HG03342 (cell line): ENCODE measurements at regions not wholly inside any gene's neighbourhood (a gene's known extent, or its start where the extent isn't known, plus 50 kb on each side); places are given as distances from the start of the nearest gene placed in this dataset.

Experiments used
- ATAC-seq: cut with Tn5 transposase; IDR thresholded peaks from one replicate; pipeline ENCODE4 v1.9.1; 2021; ENCODE audit warnings: mild to moderate bottlenecking, moderate library complexity; ENCODE audit not compliant: unreplicated experiment

GRCh38 chr14:53567236-53567780, 389.3 kb downstream of the BMP4 start:
- ATAC-seq = no peak

- ATAC-seq = no peak
Observed at GRCh38 chr14:53564870-53565269, 391.8 kb downstream of the BMP4 start.

DNA sequence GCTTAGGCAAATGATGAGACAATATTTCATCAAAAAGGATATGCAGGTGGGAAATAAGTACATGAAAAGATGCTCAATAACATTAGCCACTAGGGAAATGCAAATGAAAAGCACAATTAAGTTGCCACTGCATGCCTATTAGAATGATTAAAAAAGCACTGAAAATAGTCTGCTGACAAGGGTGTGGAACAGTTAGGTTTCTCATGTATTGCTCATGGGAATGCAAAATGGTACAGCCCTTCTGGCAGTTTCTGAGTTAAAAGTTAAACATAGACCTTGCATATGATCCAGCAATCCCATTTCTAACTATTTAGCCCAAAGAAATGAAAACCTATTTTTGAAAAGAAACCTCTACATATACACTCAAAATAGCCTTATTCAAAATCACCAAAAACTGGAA, 393.0 kb downstream of the BMP4 start:
- ATAC-seq = no peak

GRCh38 chr14:53553221-53553620, 400.1 kb upstream of the DDHD1 start:
- no peak for ATAC-seq

DNA sequence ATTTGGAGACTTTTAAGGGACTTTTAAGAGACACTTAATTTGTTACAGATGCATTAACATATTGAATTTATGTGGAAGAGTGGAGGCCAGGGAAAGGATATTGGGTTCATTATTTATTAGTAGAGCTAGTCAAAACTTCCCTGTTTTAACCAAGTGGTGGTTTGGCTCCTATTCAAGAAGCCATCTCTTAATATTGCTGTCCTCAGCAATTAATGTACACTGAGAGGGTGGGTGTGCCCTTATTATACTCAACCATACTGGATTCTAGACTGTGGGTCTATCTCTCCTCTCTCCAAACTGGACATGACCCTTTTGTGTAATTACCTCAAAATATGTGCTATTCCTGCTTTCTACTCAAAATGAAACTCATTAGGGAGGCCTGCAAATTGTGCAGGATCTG, 398.7 kb upstream of the DDHD1 start:
- no peak for ATAC-seq

GRCh38 chr14:53550776-53551175, 397.7 kb upstream of the DDHD1 start:
- ATAC-seq = no peak

GRCh38 chr14:53549956-53550355, 396.8 kb upstream of the DDHD1 start:
- no peak for ATAC-seq

DNA sequence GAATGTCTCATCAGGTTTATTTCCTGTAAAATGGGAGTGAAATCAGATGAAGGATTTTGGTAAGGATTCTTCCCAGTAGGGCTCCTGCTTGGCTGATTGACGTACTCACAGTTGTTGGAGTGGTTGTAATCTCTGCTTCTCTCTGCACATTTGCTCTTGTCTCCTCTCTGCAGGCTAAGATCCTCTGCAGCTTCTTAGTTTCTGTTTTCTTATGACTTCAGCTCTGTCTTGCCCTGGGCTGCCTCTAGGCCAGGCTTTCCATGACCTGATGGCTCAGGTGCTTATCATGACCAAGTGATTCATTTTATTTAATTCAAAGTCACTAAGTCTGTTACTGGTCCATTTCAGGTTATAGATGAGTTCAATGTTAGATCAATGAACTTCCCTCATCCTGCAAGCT, 394.5 kb upstream of the DDHD1 start:
- ATAC-seq = no peak

- ATAC-seq = peak; percentile 71
Observed at GRCh38 chr14:53545217-53545616, 392.1 kb upstream of the DDHD1 start.

DNA sequence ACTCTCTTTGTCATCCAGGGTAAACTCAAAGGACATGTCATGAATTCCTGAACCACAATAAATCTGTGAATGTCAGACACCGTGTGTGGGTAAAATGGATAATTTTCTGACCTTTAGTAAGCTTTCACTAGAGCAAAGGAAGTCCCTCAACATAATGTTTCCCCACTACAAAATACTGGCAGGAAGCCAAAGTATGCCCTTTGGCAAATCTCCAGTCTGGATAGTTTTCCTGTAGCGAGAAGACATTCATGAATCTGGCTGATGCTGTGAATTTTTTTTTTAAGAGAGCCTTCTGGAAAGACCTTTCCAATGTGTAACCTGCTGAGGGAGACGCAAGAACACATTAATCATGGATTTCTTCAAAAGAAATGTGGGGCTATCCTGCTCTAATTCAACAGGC, 389.6 kb upstream of the DDHD1 start:
- no peak for ATAC-seq

DNA sequence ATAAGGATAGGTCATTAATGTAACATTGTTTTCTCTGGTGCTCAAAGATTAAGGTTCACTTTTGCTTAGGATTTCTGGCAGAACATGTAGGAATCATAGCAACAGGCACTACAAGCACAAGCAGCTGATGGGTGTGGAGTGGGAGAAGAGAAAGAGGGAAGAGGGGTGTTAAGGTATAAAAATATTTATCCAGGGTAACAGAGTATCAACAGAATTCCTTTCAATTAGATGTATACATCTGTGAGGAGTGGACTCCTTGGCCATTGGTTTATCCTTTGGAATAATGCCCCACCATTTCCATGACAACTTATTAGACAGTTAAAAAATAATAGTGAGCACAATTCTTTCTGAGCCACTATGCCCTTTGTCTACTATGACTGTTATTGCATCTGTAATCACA, 388.3 kb upstream of the DDHD1 start:
- ATAC-seq = no peak

DNA sequence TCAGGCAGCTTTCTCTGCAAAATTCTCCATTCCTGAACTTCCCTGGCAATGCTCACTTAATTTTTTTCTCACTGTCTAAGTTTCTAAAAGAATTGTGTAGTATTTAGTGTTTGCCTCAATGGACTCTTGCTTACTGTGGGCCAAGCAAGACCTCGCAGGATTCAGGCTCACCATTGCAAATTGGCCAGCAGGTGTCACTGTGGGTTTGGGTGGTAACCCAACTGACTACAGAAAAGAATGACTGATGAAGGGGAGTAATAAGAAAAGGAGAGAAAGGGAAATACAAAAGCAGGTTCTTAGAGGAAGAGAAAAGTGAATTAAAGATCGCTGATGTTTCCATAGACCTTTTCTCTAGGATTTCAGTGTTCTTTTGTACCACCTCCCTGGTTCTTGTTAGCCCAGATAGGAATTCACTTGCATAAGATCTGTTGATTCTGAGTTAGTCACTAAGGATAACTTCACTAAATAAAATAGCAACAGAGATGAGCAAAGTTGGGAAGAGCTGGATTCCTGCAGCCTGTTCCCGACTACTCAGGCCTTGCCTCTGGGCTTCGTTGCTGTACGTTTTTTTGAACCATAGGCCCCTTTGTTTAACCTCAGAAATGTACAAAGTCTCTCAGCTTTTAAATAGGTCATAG, 386.5 kb upstream of the DDHD1 start:
- ATAC-seq = peak; percentile 81

- no peak for ATAC-seq
Observed at GRCh38 chr14:53538316-53538881, 385.3 kb upstream of the DDHD1 start.

DNA sequence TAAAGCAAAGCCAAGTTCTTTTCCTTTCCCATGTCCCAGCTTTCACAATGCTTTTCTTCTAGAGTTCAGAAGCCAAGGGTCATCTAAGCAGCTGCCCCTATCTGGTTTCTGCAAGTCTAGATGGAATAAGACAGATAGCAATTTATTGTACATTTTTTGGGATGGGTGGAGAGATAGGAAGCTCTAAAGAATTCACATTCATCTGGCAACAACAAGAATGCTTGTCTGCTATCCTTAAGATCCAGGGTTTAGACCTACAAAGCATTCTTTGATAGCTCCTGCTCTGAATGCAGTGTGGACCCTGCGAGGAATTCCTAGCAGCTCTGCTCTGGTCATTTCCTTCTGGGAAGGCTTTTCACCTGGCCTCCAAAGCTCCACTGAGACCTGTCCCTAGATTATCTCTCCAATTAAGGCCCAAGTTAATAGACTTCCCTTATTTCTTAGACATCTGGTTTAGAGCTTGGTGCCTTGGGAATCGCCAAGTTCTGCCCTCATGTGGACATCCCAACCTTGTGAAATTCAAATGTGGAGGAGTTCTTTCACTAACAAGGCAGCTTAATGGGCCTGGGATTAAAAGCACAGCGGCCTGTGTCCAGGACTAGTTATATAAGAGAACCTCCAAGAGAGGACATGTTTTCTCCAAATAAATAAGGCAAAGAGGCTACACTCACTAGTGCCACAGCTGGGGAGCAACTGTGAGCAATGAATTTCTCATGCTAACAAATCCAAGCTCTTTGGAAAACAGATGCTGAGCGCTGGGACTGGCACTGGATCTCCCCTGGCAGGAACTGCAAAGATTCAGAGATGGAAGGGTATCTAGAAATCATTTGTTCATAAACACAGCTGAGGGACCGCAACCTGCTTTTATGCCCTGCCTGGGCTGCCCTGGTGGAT, 384.5 kb upstream of the DDHD1 start:
- ATAC-seq = no peak

DNA sequence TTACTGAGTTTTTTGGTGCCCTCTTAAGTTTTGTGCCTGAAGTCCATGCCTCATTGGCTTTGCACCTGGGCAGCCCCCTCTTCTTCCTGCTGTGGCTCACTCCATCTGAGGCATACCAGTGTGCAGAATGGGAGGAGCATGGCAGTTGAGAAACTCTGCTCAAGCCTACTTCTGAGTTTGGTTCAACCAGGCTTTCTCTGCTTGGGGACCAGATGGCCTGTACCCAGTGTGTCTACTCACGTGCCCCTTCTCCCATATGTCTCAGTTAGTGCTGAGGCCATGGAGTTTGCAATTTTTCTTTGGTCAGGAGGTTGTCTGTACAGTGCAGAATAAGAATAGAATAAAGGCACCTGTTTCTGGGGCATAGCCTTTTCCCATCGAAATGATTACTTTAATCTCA, 383.3 kb upstream of the DDHD1 start:
- no peak for ATAC-seq

DNA sequence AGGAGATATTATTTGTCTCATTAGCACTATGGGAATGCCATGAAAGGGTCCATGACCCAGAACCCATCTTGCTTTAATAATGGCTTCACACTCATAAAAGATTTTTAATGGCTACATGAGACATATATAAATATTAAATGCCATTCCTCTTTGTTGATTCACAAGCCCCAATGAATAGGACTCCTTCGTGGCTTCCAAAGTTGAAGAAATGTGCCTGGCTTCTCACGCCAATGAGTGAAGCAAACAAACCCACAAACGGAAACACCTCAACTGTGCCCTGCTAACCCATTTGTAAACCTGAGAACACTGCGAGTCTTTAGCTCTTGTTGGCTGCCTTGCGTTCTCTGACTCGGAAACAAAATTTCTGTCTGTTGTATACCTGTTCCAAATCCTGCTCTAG, 381.7 kb upstream of the DDHD1 start:
- no peak for ATAC-seq

DNA sequence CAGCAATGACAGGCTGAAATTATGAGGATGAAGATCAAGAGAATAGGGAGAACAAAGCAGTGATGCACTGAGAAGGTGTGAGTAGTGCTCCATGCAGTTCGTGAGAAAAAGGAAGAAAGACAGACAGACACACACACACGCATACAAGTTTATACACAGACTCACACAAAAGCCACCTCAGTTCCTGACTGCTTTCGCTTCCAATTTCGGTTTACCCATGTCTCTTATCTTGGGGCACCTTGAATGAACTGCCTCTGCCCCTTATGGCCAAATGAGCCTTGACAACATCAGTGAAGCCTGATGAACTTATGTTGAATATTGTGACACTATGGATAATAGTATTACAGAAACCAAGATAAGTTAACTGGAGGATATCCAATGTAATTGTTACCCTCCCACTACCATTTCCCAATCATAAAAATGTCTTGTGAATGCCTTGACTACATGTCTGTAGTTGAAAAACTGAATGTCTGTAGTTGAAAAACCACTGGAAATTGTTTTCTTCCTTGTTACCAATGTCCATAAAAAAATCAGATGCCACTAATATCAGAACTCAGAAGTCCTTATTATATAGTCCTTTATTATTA, 380.4 kb upstream of the DDHD1 start:
- peak; percentile 62 for ATAC-seq

DNA sequence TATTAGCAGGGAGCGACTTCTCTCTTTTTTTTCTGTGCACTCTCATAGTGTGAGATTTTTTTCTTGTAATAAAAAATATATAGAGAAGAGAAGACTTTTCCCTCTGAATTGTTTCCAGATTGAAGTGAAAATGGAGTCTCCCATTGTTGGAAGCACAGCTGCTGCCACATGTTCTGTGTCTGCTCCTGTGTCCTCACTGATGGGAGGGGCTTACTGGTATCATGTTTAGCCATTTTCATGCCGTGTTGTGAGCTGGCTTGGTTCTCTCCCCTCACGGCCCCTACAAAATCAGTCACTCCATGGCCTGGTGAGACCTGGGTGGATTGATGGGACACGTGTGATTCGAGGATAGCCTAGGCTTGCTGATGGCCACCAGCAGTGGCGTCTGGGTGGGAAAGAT, 379.7 kb upstream of the DDHD1 start:
- no peak for ATAC-seq

GRCh38 chr14:53531730-53532129, 378.6 kb upstream of the DDHD1 start:
- no peak for ATAC-seq

- ATAC-seq = no peak
Observed at GRCh38 chr14:53531156-53531555, 378.0 kb upstream of the DDHD1 start.

DNA sequence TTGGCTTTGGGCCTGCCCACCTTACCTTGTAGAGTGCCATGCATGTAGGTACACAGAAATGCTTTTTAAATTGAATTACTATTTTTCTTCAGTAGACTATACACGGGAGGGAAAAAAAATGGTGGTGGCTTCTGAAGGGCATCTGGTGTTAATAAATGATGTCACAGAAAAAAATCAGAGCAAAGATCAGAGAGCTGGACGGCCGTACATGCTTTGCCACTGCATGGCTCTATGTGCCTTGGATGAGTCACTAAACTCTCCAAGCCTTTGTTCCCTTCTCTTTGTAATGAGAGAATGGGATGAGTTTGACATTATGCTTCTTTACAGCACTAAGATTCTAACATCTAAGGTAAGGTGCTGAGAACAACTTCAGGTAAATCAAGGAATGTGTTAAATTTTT, 376.4 kb upstream of the DDHD1 start:
- no peak for ATAC-seq
